ENCODE measurements at regions not wholly inside any gene's neighbourhood (a gene's known extent, or its start where the extent isn't known, plus 50 kb on each side); places are given as distances from the start of the nearest gene placed in this dataset.

GRCh38 chr3:88318067-88318466, 168.3 kb downstream of the C3orf38 start:
- TF ChIP-seq EP300 (IDR thresholded peaks at IDR 0.05), result no peak
- no peak for TF ChIP-seq CTCF (IDR thresholded peaks at IDR 0.05)
- TF ChIP-seq POLR2A (IDR thresholded peaks at IDR 0.05), result no peak

Measured in stomach (tissue), 4 donors.